Stimulated activated CD4-positive, alpha-beta T cell treated with anti-CD3 and anti-CD28 coated beads, Interleukin-1b, Interleukin-23, amount 100 ng/mL, for 48 hours (primary cell): ENCODE measurements at regions not wholly inside any gene's neighbourhood (a gene's known extent, or its start where the extent isn't known, plus 50 kb on each side); places are given as distances from the start of the nearest gene placed in this dataset.

ENCODE experiments used
- DNase-seq: peaks from one replicate; pipeline ENCODE4 v3.0.0-alpha.2; 2020

DNA sequence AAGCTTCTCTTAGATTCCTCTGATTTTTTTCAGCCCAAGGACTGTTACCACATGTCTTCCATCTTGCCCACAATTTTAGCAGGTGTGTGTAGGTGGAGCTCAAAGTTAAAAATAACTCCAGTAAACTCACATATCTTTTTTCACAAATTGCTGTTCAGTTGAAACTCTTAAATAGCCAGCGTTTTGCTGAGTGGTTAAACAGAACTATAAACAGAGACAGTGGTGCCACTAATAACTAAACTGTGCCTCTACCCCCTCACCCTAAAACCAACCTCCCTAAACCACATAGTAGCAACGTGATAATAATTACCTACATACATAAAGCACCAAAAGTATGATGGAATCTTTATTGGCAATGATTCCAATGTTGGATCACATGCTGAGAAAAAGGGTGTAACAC lies 525.1 kb downstream of the PDCD6IP start:
- DNase-seq, result no peak

DNA sequence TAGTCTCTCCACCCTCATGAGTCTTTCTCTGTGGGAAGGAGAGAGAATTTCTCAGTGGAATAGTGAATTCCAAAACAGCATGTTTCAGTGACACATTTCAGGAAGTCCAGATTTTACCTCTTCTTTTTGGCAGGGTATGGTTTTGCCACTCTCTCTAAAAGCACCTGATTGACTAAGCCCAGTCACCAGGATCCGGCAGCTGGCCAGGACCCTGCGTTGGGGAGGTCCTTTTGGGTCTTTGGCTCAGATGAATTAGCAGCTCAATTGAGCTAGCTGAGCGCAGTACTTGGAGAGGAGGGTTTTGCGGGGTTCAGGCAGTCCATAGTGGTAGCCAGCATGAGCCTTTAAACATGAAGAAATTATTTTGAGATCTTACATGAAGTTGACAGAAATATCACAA lies 548.2 kb downstream of the PDCD6IP start:
- DNase-seq, result no peak

DNA sequence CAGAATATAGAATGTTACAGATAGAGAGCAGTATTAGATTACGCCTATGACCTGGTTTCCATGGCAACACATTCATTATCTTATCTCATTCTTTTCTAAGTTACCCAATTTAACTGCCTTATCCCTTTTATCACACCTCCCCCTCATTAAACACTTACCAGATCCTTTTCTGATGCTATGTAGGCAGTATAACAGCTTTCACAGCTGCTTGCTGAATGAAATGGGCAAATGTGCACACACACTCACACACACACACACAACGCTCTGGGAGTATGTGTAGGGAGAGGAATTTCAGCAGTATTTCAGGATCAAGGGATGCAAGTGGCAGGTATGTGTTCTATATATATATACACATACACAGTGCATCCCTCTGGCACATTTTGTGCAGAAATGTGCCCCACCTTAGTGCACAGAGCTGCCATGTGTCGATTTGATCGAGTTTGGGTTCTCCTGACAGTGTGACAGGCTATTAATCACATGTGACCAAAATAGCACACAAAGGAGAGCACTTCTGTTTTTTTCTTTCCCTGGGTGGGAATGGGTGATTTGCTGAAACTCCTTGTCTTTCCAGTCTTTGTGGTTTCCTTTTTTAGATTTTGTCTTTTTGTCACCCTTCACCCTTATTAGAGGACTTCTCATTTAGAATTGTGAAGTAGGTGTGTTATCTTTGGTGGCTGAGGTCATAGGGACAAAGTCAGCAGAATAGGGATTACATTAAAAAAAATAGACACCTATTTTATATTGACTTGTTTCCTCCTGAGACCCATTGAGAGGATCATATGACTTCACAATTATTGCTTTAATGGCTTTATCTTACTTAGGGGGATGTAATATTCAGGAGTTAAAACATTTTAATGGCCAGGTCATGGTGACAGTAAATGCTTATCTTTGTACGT lies 553.7 kb downstream of the PDCD6IP start:
- DNase-seq, result no peak

DNA sequence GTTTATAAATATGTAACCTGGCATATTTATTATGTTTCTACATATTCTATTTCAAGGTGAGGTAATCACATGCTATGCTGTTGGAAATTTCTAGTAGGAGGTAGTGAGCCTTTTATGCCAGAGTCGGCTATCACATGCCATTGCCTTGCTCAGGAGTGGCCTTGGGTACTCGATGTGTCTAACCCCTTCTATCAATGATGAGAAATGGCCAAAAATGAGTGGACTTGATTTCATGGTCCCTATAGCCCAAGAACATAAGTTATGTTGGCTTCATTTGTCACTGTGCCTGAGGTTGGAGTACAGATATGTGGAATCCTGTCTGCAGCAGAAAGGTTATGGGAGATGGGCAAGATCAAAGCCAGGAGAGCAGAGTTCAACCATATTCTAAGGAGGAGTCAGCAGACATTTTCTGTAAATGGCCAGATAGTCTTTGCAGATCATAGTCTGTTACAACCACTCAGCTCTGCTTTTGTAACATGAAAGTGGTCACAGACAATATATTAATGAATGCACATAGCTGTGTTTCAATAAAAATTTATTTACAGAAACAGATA lies 554.4 kb downstream of the PDCD6IP start:
- DNase-seq, result no peak

DNA sequence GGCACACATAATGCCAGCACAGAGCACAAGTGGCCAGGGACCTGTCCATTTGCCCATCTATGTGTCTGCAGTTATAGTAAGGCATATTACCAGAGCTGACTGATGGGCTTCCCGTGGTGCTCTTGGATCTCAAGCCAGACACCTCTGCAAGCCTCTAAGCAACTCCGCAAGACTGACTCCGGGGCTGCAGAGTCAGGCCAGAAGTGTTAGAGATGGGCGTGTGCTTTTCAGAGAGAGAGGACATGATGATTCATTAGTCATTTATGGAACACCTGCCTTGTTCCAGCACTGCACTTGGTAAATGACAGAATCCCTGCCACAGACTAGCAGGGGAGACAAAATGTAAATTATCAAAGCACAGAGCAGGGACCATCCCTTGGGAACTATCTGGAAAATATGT lies 559.0 kb downstream of the PDCD6IP start:
- DNase-seq, result no peak

DNA sequence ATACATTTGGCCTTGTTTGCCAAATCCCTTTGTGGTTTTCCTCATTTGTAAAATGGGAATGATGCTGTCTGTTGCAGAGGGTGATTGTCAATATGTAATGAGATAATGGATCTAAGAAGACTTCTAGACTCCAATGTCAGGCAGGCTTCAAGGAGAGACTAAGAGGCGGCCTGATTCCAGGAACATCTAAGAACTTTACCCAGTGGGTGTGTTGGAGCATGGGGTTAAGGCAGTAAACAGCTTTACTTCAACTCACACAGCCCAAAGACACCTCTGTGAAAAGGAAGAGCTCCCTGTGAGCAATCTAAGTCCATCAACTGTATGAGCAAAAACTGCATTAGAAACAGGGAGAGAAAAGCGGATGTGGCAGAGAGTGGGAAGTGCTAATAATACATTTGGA lies 560.6 kb downstream of the PDCD6IP start:
- no peak for DNase-seq

DNA sequence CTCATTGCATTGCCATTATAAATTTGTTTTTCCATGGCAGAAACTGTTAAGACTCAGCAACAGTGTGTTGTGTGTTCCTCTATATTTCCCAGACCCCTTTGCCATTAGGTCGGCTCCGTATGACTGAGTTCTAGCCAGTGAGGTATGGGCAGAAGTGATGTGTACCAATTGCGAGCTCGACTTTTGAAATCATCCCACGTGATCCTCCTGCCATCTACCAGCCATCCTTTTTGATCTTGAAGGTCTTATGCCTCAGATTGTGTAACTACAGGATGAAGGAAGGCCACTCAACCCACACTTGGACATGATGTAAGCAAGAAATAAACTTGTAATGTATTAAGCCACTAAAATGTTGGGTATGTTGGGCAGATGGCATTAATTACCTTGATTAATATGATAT lies 562.3 kb downstream of the PDCD6IP start:
- DNase-seq, result no peak

DNA sequence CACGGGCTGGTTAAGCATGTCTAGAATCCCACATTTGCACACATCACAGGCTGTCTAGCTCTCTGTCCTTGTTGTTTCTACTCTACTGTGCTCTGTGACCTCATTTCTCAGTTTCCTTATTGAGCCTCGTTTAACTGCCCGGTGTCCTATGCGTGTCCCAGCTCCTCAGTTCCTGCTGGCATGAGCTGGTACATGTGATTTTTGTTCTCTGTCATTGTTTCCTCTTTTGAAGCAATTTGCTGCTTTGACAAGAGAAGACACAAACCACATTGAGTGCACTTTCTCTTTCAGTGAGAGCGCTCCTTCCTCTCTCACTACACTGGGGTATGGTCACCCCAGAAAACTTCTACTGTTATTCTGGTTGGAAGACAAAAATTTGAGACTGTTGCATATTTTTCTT lies 563.5 kb downstream of the PDCD6IP start:
- DNase-seq, result no peak

DNA sequence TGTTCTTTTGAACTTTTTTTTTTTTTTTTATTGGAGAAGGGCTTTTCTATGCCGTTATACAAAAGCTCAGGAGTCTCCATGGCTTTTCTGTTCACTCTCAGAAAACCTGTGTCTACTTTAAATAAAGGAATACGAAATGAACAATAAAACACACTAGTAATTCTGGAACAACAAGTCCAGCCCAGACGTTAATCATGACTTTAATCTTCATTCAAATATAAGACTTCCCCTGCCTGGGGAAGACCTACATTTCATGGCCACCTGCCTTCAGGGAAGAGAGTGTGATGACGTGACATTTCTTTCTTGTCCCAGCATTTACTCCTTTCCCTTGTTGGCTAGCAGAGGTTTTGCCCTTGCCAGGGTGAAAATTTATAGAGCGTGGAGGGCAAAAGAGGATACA lies 564.5 kb downstream of the PDCD6IP start:
- no peak for DNase-seq

DNA sequence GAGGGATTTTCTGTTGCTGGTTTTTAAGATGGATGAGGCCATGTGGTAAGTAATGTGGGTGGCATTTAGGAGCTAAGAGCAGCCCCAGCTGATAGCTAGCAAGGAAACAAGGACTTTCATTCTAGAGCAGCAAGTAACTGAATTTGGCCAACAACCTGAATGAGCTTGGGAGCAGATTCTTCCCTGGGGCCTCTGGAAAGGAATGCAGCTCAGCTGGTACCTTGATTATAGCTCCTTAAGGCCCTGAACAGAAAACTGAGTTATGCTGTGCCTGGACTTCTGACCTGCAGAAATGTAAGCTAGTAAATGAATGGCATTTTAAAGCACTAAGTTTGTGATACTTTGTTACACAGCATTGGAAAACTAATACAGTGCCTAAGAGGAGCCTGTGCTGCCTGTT lies 565.5 kb downstream of the PDCD6IP start:
- DNase-seq, result no peak

DNA sequence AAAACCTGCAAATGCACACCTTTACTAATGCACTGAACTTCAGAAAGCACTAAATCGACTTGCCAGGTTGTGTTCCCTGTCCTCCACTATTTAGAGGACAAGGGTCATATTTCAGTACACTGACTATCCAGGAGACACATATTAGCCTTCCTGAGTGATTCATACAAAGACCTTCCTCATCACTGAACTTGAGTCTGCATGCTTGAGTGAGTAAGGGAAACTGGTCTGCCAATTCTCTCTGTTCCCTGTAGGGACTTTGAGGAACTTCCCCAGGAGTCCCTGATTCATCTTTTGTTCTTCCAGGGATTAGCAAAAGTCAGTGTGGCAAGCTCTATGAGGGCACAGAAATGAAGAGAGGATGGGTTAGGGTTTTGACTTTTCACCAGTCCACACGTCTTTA lies 565.9 kb downstream of the PDCD6IP start:
- no peak for DNase-seq

DNA sequence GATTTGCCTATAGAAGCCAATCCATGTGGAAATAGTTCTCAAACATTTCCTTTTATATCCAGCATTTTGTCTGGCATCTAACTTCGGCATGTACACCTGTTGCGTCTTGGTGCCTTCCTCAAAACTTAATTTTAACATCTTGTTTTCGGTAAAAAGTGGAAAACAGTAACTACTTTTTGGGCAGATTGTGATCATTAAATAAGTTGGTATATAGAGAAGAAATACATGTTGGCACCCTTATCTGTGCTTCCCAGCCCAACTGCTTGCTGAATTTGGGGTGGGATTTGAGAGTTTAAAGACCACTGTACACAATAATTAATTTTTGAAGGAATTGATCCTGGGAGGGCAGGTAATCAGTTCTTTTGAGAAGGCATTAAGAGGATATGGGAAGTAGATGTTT lies 566.8 kb downstream of the PDCD6IP start:
- DNase-seq, result no peak

DNA sequence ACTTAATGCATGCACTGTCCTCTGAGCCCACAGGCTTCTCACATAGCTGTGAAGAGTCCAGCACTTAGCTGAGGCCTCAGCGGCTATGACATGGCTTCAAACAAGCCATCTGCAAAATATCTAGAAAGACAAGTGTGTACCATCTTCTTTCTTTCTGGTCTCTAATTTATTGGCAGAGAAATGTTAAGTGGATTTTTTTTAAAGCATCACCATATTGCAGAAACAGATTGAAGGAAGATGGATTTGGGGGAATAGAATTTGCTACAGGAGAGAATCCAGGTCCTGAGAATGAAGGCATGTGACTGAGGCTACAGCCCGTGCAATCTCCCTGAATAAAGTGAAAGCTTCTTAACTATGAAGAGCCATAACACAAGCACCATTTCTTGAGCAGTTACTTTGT lies 567.3 kb downstream of the PDCD6IP start:
- no peak for DNase-seq

DNA sequence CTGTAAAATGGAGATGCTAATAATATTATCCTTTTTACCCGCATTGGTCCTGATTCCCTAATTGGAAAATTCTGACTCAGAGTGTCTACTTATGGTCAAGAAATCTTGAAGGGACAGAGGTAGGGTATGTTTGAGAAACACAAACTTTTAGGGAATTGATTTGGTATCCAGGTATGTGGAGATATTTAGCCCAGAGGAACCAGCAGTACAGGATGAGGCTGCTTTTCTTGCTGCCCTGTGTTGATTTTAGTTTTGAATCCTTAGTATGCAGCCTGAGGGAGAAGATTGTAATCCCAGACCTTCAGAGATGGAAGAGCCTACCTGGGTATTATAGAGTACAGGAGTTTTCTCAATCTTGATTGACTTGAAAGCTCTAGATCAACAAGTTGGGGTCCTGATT lies 569.1 kb downstream of the PDCD6IP start:
- no peak for DNase-seq

DNA sequence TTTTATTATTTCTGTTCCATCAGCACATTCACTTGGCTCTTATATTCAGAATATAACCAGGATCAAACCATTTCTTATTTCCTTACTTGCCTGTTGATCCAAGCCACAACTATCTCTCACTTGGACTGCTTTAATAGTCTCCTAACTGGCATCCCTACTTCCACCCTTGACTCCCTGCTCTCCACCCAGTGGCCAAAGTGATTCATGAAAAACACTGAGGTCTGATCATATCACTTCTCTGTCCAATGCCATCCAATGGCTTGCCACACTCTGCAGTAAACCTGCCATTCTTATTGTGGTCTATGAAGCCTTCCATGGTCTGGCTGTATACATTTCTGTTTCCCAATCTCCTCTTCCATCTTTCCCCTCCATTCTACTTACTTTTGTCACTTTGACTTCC lies 576.1 kb downstream of the PDCD6IP start:
- DNase-seq, result no peak

DNA sequence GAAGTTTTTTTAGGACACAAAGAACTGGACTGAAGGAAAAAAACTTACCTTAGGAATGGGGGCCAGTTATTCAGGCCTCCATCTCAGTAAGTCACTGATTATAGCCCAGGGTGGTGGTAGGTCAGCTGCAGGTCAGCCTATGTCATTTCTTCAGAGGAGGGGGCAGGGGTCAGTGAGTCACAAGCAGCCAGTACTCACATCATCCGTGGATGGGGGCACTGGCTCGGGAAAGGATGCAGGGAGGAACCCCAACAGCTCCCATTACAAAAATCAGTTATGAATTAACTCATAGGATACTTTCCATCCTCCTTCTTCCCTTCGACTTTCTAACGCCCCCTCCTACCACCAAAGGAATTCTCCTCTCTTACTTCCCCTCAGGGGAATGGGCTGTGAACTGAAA lies 578.3 kb downstream of the PDCD6IP start:
- DNase-seq, result no peak

DNA sequence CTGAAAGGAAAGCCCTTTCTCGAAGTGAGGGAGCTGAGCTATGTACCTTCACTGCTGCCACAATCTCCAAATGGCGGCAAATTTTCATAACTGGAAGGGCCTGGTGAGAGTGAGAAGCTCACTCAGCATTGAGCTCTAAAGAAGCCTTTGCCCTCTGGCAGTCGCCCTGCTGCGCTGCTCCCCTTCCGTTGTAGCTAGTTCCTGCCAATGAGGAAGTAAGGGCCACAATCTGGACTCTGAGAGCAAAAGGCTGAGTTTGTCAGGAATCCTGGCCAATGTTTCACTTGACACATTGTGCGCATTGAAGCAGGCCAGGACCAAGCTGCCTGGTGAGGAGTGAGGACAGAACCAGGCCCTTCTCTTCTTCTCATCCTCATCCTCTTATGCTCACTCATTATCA lies 579.5 kb downstream of the PDCD6IP start:
- no peak for DNase-seq

DNA sequence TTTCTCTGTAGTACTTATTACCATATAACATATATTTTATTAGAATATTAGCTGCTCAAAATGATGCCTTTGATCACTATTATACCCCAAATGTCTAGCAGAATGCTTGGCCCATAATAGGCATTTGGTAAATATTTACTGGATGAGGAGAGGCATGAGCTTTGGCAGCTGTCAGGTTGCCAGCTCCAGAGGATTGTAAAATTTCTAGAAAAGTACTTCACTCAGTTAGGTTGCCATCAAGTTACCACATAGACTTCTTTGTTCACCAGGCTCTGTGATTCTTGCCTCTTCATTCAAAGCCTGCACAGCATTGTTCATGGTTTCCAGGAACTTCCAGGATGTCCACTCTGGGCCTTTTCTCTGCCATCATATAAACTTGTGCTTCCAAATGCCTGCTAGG lies 582.8 kb downstream of the PDCD6IP start:
- no peak for DNase-seq

DNA sequence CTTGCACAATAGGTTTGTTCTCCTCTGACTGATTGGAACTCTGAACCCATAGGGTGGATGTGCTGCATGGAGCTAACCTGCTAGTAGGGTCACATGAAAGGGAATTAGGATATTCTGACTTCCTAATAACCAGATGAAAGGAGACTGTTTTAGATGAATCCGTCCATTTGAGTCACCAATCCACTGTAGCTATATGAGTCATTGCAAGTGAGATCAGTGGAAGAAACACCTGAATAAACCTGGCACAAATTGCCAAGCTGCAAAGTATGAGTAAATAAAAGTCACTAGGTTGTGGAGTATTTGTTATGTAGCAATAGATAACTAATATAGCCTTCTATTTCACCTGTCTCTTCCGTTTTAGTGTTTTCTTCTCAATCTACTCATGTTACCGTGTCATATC lies 584.4 kb downstream of the PDCD6IP start:
- DNase-seq, result no peak

DNA sequence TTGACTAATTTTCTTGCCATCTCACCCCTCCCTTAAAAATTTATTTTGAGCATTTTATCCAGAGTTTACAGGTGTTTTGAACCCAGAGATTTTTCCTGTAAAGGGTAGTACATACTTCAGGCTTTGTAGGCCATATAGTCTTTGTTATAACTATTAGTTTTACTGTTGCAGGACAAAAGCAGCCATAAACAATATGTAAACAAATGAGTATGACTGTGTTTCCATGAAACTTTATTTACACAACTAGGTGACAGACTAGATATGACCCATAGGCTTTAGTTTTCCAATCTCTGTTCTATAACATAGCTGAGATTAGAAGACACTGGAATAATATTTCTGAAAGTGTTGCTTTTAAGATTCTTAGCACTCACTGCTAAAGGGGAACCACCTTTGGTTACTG lies 587.9 kb downstream of the PDCD6IP start:
- no peak for DNase-seq

DNA sequence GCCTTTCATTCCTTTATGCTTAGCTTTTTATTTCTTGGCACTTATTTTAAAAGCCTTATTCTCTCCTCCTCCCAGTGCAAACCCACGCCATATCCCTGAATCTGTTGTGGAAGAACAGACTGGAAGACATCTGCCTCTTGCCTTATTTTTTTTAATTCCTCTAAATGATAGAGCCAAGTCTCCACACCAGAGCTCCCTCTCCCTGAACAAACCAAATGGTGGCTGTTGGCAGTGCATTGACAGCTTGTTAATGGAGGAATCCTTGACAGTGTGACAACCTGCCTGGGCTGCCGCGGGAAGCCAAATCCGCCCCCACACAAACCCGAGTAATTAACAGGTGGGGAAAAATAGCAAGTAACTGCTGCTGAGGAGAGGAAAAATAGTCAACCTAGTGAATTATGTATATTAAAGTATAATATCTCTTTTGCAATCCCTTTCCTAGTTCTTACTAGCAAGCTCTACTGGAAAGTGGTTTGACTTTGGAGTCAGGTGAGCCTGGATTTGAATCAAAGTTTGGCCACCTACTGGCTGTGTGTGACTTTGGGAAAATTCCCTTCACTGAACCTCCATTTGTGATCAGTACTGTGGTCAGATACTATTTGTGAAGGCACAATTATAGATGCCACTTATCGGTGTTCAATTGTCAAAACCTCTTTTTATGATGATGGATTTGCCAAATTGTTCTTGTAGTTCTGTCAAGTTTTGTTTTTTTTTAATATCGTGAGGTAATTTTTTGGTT lies 589.6 kb downstream of the PDCD6IP start:
- DNase-seq, result no peak

DNA sequence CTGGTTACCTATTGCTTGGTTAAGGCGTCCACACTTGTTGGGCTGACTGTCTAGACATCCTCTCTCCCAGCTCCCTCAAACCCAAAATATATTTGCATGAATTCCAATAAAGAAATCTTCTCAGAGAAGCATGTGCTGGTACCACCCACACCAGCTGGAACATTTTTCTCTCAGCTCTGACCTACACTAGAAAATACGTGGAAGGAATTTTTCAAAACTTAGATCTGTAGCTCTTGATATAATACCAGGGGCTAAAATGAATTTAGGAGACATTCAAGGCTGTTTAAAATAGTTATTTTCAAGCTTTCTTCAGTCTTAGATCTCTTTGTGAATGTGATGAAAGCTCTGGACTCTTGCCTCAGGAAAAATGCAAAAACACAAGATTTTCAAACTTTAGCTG lies 590.4 kb downstream of the PDCD6IP start:
- no peak for DNase-seq

DNA sequence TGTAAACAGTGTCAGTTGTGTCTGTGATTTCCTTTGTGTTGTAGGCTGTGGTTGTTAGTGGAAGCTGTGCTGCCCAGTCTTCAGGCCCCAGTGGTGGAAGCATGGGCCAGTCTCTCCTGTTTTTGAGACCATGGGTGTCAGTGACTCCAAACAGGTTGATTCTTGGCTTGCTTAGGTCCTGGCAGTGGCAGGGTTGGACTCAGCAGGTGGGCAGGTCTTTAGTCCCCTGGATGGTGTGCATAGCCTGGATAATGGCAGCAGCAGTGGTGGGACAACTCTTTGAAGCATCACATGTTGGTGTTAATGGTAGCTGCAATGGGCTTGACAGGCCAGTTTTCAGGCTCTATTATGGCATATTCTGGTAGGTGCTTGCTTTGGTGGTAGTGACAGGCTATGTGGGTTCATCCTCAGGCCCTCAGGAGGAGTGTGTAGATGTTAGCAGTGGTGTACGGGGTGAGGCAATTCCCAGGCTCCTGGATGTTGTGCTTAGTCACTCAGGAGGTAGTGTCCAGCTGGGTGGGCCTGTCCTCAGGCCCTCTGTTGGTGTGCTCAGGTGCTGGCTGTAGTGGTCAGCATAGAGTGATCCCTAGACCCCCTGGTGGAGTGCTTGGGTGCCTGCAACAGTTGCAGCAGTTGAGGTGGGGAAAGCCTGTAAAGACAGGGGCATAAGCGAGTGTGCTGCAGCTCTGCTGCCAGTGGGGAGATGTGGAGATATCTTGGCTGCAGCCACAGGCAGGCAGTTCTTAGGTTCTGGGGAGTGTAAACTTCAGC lies 596.7 kb downstream of the PDCD6IP start:
- DNase-seq, result no peak
